HG03354 (cell line): ENCODE measurements at regions not wholly inside any gene's neighbourhood (a gene's known extent, or its start where the extent isn't known, plus 50 kb on each side); places are given as distances from the start of the nearest gene placed in this dataset.
A peak's percentile ranks its signal among the peaks of the same experiment; 100 is the strongest.

Experiments used
- ATAC-seq: cut with Tn5 transposase; IDR thresholded peaks from one replicate; pipeline ENCODE4 v1.9.1; 2021; ENCODE audit warnings: mild to moderate bottlenecking; ENCODE audit not compliant: unreplicated experiment, poor library complexity, severe bottlenecking

DNA sequence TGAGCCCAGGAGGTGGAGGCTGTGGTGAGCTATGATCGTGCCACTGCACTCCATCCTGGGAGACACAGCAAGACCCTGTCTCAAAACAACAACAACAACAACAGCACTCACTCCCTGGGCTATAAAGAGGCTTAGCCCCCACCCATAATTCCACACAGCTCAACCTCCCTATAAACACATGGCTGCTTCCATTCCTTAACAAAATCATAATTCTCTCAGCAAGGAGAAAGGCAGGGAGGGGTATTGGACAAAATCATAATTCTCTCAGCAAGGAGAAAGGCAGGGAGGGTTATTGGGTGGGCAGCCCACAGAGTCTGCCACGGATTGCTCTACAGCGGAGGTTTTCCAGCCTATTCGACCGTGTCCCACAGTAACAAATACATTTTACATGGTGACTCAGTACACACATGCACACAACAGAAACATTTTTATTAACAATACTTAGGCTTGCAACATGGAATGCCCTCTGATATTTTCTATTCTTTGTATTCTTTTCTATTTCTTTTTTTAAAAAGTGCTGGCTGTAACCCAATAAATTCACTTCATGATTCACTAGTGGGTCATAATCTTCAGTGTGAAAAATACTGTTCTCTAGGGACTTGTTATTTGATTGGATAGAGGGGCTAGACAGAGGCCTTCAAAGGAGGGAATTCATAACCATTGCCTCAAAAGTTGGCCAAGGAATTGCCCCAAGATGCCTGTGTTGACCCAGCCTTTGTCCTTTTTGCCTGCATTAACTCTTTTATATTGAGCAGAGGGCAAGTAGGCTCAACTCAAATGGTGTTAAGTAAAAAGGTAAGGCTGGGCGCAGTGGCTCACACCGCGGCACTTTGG, 50.6 kb upstream of the ZMYND8 start:
- no peak for ATAC-seq

DNA sequence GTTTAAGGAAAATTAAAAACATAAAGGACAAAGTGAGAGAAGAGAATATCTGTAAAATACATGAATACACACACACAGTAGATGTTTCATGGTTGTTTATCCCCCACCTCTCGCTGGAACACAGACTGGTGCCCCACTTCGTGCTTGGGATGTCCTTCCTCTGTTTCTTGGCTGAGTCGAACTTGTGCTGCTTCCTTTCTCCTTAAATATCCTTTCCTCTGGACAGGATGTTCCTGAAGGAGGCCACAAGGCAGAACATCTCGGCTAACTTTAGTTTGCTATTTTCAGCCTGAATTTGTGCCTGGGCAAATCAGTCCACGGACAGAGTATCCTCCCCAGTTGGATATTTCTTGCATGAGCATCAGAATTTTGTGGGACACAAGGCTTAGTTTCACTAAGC, 54.7 kb upstream of the ZMYND8 start:
- ATAC-seq, result no peak

DNA sequence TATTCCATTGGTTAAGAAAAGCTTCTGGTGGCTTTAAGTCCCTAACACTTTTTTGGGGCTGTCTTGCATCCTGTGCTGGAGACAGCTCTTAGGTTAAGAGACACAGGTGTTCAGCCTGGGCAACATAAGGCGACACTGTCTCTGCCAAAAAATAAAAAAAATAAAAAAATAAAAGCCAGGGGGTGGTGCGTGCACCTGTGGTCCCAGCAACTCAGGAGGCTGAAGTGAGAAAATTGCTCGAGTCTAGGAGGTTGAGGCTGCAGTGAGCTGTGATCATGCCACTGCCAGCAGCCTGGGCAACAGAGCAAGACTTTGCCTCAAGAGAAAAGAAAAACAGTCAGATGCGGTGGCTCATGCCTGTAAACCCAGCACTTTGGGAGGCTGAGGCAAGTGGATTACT, 55.6 kb upstream of the ZMYND8 start:
- no peak for ATAC-seq

GRCh38 chr20:47413189-47413588, 56.7 kb upstream of the ZMYND8 start:
- ATAC-seq, result no peak

DNA sequence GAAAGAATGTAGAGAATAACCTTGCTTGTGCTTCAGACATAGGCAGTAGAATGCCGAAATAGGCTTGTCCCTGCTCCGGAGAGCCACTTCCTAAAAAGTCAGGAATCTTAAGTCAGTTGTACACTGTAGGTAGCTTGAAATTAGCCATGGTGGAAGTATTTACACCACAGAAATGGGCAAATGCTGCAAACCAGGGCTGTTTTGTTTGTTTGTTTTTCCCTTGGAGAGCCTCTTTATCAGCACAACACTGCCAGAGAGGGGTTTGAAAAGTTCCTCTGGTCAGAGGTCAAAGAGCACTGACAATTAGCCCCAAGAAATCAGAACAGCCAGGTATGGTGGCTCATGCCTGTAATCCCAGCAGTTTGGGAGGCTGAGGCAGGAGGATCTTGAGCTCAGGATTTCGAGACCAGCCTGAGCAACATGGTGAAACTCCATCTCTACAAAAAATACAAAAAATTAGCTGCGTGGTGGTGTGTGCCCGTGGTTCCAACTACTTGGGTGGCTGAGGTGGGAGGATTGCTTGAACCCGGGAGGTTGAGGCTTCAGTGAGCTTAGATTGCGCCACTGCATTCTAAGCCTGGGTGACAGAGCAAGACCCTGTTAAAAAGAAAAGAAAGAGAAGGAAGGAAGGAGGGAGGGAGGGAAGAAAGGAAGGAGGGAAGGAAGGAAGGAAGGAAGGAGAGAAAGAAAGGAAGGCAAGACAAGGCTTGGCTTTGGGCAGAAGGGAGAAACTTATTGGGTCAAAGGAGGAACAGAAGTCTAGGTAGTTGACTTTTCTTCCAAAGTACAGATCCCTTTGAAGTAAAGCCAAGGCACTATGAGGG, 61.0 kb upstream of the ZMYND8 start:
- no peak for ATAC-seq

GRCh38 chr20:47418069-47418757, 61.7 kb upstream of the ZMYND8 start:
- ATAC-seq, result no peak

- ATAC-seq, result no peak
These were observed 63.5 kb upstream of the ZMYND8 start for GRCh38 chr20:47419953-47420514.

DNA sequence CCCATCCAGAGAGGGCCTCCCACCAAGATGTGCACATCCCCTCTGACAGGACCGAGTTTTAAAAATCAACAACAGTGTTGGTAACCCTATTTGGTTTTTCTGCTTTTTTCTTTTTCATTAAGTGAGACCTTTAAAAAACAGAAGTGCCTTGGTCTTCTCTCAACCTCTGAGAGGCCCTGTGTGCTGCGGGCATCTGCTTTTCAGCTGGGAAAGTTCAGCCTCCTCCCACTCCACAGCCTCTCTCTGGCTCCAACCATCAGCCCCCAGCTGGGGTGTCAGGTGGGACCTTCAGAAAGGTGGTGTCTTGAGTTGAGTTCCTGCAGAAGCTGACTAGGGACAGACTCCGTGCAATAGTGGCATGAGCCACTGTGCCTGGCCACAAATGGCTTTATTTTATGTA, 64.6 kb upstream of the ZMYND8 start:
- ATAC-seq, result no peak

DNA sequence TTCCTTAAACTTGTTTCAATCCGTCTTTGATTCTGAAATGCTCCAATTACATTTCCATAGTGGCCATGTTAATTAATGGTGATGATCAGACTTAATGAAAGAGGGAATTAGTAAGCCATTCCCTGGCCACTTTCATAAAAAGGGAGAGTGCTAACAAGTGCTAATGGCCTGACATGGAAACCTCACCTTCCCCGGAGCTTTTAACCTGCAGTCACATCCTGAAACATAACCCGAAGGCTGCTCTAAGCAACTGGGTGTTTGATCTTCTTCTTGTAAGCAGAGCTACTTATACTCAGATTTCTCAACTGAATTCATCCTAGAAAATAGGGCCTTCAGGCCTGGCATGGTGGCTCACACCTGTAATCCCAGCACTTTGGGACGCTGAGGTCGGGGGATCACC, 67.1 kb upstream of the ZMYND8 start:
- no peak for ATAC-seq

- no peak for ATAC-seq
These were observed 70.6 kb upstream of the ZMYND8 start for GRCh38 chr20:47427067-47427466.

GRCh38 chr20:47427746-47428145, 71.2 kb upstream of the ZMYND8 start:
- ATAC-seq, result no peak

DNA sequence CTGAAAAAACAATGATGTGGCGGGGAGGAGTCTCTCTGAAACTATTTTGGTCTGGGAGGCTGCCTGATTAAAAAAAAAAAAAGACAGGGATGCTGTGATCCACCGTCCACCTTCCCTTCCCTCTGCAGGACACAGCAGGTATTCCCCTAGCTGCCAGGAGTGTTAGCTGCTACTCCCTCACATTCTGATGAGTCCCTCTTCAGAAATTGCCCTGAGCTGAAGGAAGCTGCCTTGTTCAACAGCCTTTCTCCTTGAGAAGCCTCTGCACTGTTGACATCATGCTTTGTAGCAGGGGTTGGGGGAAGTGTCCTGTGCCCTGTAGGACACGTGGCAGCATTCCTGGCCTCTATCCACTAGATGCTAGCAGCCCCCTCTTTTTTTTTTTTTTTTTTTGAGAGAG, 71.7 kb upstream of the ZMYND8 start:
- no peak for ATAC-seq

DNA sequence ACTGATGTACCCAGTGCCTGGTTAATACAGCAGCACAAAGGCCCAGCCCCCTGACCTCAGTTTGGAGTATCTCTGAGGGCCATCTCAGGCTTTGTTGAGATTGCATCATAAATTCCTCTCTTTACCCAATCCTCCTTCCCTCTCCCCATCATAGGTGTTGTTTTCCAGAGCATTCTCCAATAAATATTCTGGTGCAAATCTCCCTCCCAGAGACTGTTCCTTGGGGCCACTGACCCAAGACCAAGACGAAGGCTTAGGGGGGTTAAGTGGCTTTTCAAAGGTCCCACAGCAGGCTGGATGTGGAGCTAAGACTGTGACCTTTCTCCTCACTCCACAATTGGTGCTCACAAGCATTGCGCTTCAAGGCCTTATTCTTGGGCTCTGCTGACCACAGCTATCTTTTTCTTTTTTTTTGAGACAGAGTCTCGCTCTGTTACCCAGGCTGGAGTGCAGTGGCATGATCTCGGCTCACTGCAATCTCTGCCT, 72.4 kb upstream of the ZMYND8 start:
- no peak for ATAC-seq

GRCh38 chr20:47429409-47429808, 72.3 kb upstream of the NCOA3 start:
- ATAC-seq, result no peak

DNA sequence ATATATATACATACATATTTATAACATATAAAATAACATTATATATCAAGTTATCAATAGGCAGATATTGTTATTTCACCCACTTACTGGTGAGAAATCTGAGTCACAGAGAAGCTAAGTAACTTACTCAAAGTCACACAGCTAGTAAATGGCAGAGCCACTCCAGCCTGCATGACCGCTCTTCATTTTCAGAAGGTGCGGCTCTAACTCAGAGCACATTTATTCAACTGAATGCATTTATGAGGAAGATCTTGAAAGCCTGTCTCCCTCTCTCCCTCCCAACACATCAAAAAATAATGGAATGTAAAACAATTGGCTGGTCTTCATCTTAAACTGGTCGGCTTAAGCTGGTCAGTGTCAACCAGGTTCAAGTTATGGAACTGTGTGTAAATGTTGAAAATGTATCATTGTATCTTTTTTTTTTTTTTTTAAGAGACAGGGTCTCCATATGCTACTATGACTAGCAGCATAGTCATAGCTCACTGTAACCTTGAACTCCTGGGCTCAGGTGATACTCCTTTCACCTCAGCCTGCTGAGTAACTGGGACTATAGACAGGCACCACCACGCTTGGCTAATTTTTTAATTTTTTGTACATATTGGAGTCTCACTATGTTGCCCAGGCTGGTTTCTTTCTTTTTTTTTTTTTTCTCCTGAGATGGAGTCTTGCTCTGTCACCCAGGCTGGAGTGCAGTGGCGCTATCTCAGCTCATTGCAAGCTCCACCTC, 70.7 kb upstream of the NCOA3 start:
- no peak for ATAC-seq

DNA sequence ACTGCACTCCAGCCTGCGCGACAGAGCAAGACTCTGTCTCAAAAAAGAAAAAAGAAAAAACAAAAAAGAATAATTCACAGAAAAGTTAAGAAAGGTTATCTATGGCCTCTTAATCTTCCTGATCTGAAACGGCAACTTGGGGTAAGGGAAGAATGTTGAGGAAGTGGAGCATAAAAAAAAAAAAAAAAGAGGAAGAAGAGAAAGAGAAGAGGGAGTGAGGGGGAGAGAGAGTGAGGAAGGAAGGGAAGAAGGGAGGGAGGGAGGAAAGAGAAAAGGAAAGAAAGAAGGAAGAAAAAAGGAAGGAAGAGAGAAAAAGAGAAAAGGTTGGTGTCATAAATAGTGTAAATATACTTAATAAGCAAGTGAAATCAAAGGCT, 68.9 kb upstream of the NCOA3 start:
- no peak for ATAC-seq

GRCh38 chr20:47434128-47434779, 67.4 kb upstream of the NCOA3 start:
- ATAC-seq, result peak; percentile 52

DNA sequence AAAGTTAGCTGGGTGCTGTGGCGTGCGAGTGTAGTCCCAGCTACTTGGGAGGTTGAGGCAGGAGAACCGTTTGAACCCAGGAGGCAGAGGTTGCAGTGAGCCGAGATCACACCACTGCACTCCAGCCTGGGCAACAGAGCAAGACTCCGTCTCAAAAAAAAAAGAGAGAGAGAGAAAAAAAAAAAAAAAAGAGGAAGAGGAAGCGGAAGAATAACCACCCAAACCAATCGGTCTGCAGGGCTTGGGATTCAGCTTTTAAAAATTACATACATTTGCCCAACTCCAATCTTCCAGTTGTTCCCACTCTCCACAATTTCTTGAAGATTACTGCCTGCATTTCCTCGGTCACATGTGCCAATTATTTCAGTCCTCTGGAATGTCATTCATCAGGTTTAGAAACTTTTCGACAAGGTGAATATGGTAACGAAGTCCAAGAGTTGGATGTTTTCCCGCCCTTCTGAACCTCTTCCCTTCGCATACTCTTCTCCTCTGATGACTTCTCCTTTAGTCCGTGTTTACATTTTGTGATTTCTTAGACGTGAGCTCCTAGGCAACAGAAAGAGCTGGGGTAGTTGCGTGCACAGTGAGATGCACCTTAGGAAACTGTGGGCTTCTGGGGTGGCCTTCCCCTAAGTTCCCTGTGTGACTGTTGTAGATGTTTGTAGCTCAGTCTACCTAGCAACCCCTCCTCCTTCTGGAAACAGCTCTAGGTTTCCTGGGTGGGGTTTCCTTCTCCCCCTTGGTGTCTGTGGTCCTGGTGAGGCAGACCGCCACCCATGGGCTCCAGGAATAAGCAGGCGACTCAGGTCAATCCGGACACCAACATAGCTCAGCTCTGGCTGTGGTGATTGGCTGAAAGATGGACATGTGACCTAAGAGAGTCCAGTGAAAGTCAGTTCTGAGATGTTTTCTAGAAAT, 63.0 kb upstream of the NCOA3 start:
- peak; percentile 57 for ATAC-seq
